Glutamatergic neuron (in vitro differentiated cells): ENCODE measurements at regions not wholly inside any gene's neighbourhood (a gene's known extent, or its start where the extent isn't known, plus 50 kb on each side); places are given as distances from the start of the nearest gene placed in this dataset.
"Not testable (repeated sequence)": the region's sequence is repeated elsewhere in the genome, so short reads cannot be mapped to it uniquely, and the experiment has no call there.

Experiments
- DNase-seq: peaks from one replicate; pipeline ENCODE4 v3.0.0; 2022
- H3K27ac Mint-ChIP-seq: one replicate; pipeline ENCODE4 v1.8.0; 2020; ENCODE audit warnings: mild to moderate bottlenecking, mixed read lengths, inconsistent platforms; ENCODE audit not compliant: unreplicated experiment
- H3K27me3 Mint-ChIP-seq: one replicate; pipeline ENCODE4 v1.8.0; 2020; ENCODE audit warnings: mild to moderate bottlenecking, moderate library complexity, mixed read lengths, inconsistent platforms; ENCODE audit not compliant: unreplicated experiment
- H3K36me3 Mint-ChIP-seq: one replicate; pipeline ENCODE4 v1.8.0; 2020; ENCODE audit warnings: mild to moderate bottlenecking, mixed read lengths, inconsistent platforms; ENCODE audit not compliant: unreplicated experiment
- H3K4me1 Mint-ChIP-seq: one replicate; pipeline ENCODE4 v1.8.0; 2020; ENCODE audit warnings: mild to moderate bottlenecking, low read depth, mixed read lengths, inconsistent platforms; ENCODE audit not compliant: unreplicated experiment
- H3K4me3 Mint-ChIP-seq: one replicate; pipeline ENCODE4 v1.8.0; 2020; ENCODE audit warnings: mild to moderate bottlenecking, mixed read lengths, inconsistent platforms; ENCODE audit not compliant: unreplicated experiment
- H3K9me3 Mint-ChIP-seq: one replicate; pipeline ENCODE4 v1.8.0; 2020; ENCODE audit warnings: mild to moderate bottlenecking, moderate library complexity, mixed read lengths, inconsistent platforms; ENCODE audit not compliant: unreplicated experiment

DNA sequence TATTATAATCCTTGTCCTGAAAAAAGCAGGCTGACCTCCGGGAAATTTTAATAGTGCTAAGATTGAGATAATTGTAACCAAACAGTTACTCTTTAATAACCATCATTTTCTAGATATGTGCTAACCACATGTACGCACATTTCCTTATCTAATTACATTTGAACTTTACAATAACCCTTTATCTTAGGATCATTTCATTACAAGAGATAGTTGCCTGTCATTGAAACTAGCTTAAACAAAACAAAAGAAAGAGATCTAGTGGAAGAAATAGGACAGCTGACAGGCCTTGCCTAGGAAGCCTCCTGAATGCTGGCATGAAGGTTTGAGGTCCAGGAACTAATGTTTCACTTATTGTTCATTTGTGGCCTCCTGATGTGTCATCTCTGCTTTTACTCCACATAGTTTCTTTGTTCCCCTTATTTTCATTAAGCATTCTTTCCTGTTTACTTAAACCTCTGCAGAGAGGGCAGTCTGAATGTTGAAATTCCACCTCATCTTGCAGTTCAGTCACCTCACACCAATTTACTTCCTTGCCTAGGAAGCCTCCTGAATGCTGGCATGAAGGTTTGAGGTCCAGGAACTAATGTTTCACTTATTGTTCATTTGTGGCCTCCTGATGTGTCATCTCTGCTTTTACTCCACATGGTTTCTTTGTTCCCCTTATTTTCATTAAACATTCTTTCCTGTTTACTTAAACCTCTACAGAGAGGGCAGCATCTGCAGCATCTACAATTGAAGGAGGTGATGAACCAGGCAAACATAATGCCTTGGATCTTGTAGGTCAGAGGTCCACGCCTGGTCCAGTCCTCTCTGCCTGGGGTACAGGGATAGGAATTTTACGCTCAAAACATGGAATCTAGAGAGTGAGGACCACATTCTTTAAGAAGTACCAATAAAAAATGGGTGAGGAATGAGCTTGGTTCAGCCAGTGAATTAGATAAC lies 247.5 kb downstream of the SPATA31A6 start:
- H3K36me3 Mint-ChIP-seq, H3K4me3 Mint-ChIP-seq, H3K27ac Mint-ChIP-seq, H3K9me3 Mint-ChIP-seq, H3K27me3 Mint-ChIP-seq, DNase-seq, H3K4me1 Mint-ChIP-seq: not testable (repeated sequence)

- not testable (repeated sequence) for H3K27ac Mint-ChIP-seq, H3K36me3 Mint-ChIP-seq, H3K4me3 Mint-ChIP-seq, H3K4me1 Mint-ChIP-seq, H3K9me3 Mint-ChIP-seq, DNase-seq, H3K27me3 Mint-ChIP-seq
Measured at GRCh38 chr9:42431616-42432010, 248.2 kb downstream of the SPATA31A6 start.

GRCh38 chr9:42434844-42435714 lies 251.6 kb downstream of the SPATA31A6 start:
- H3K36me3 Mint-ChIP-seq, H3K4me3 Mint-ChIP-seq: not testable (repeated sequence)

DNA sequence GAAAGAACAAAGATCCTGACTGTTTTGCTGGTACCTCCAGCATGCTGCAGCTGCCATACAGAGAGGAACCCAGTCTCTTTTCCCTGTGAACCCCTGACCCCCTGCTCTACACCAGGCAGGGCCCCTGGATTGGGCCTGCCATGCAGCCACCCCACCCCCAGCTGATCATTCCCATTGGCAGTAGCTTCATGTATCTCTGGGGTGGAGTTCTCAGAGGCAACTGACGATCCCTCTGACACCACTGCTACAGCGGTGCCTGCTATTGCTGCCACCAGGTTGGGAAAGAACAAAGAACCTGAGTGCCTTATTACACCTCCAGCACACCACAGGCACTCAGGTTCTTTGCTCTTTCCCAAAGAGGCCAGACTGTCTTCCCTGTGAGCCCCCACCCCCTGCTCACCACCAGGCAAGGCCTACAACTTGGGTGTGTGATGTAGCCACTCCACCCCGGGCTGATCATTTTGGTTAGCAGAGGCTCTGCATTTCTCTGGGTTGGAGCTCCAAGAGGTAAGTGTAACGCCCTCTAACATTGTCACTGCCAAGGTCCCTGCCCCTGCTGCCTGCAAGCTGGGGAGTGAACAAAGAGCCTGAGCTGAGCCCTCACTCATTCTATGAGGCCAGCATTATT lies 252.4 kb downstream of the SPATA31A6 start:
- H3K36me3 Mint-ChIP-seq, DNase-seq, H3K4me1 Mint-ChIP-seq, H3K4me3 Mint-ChIP-seq, H3K9me3 Mint-ChIP-seq, H3K27me3 Mint-ChIP-seq: not testable (repeated sequence)
- H3K27ac Mint-ChIP-seq: peak overlapping the region; percentile 73

More at GRCh38 chr9:42434844-42435714, 251.6 kb downstream of the SPATA31A6 start:
- peak; percentile 21 for DNase-seq
- H3K27ac Mint-ChIP-seq: peak overlapping the region; percentile 73
- H3K27me3 Mint-ChIP-seq, H3K9me3 Mint-ChIP-seq, H3K4me1 Mint-ChIP-seq: not testable (repeated sequence)

DNA sequence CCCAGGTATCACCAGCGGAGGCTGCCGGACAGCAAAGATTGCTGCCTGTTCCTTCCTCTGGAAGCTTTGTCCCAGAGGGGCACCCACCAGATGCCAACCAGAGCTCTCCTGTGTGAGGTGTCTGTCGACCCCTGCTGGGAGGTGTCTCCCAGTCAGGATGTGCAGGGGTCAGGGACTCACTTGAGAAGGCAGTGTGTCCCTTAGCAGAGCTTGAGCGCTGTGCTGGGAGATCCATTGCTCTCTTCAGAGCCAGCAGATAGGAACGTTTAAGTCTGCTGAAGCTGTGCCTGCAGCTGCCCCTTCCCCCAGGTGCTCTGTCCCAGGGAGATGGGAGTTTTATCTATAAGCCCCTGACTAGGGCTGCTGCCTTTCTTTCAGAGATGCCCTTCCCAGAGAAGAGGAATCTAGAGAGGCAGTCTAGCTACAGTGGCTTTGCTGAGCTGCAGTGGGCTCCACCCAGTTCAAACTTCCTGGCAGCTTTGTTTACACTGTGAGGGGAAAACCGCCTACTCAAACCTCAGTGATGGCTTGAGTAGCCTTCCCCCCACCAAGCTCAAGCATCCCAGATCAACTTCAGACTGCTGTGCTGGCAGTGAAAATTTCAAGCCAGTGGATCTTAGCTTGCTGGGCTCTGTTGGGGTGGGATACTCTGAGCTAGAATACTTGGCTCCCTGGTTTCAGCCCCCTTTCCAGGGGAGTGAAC lies 253.7 kb downstream of the SPATA31A6 start:
- not testable (repeated sequence) for H3K27me3 Mint-ChIP-seq, DNase-seq

DNA sequence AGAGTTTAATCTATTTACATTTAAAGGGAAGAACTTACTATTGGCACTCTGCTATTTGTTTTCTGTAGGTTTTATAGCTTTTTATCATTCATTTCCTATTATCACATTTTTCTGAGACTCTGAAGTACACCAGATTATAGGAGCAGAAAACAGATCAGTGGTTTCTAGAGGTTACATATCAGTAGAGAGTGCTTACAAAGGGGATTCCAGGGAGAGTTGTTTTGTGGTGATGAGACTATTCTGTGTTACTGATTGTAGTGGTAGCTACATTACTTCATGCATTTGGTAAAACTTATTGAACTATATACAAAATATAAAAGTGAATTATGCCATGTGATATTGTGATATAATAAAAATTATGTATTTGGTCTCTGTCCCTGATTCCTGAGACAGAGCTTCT lies 259.2 kb downstream of the SPATA31A6 start:
- H3K27me3 Mint-ChIP-seq, DNase-seq, H3K4me3 Mint-ChIP-seq: not testable (repeated sequence)

More for the DNA sequence above, 253.7 kb downstream of the SPATA31A6 start:
- not testable (repeated sequence) for H3K9me3 Mint-ChIP-seq, H3K4me3 Mint-ChIP-seq, H3K36me3 Mint-ChIP-seq, H3K4me1 Mint-ChIP-seq, H3K27ac Mint-ChIP-seq

GRCh38 chr9:42443414-42443813 lies 260.0 kb downstream of the SPATA31A6 start:
- H3K36me3 Mint-ChIP-seq, H3K4me1 Mint-ChIP-seq, DNase-seq, H3K4me3 Mint-ChIP-seq, H3K9me3 Mint-ChIP-seq, H3K27ac Mint-ChIP-seq, H3K27me3 Mint-ChIP-seq: not testable (repeated sequence)

More for the DNA sequence above, 259.2 kb downstream of the SPATA31A6 start:
- not testable (repeated sequence) for H3K36me3 Mint-ChIP-seq, H3K4me1 Mint-ChIP-seq, H3K27ac Mint-ChIP-seq, H3K9me3 Mint-ChIP-seq

DNA sequence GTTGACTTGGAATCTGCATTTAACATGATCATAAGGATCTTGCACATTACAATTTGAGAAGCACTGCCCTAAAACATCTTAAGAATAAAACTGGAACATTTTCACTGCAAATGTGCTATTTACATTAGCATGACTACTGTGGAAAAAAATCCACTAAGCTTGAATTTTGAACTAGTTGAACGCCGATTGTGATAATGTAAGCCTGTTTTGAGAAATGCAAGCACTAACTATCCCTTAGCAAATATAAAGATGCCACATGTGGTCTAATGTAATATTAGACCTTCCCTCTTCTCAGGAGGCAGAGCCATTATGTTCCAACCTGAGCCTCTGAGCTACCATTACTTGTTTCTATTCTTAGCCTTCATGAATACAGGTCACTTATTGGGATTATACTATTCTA lies 278.0 kb downstream of the SPATA31A6 start:
- not testable (repeated sequence) for H3K27me3 Mint-ChIP-seq, H3K36me3 Mint-ChIP-seq, H3K9me3 Mint-ChIP-seq, H3K27ac Mint-ChIP-seq, DNase-seq, H3K4me1 Mint-ChIP-seq, H3K4me3 Mint-ChIP-seq

GRCh38 chr9:42461863-42462262 lies 278.4 kb downstream of the SPATA31A6 start:
- H3K9me3 Mint-ChIP-seq, H3K4me3 Mint-ChIP-seq, DNase-seq, H3K36me3 Mint-ChIP-seq, H3K4me1 Mint-ChIP-seq, H3K27ac Mint-ChIP-seq, H3K27me3 Mint-ChIP-seq: not testable (repeated sequence)

DNA sequence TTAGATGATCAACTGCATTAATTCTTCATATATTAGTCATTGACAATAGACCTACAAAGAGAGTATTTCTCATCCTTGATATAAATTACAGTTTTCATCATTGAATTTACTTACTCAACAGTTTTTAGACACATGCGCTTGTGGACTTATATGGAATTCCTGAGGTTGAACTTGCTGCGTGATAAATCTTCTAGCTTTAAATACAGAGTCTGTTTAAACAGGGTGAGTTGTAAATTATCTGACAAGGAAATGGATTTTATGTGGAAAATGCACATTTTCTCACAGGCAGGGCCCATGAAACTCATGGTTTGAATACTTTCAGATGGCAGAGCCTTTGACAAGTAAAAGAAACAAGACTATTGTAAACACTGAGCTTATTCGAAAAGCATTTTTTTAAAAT lies 280.5 kb downstream of the SPATA31A6 start:
- not testable (repeated sequence) for H3K9me3 Mint-ChIP-seq, H3K27me3 Mint-ChIP-seq, H3K4me3 Mint-ChIP-seq, H3K36me3 Mint-ChIP-seq, H3K4me1 Mint-ChIP-seq, H3K27ac Mint-ChIP-seq, DNase-seq

GRCh38 chr9:42470577-42470976 lies 287.1 kb downstream of the SPATA31A6 start:
- not testable (repeated sequence) for H3K27ac Mint-ChIP-seq, H3K9me3 Mint-ChIP-seq, H3K4me1 Mint-ChIP-seq, H3K4me3 Mint-ChIP-seq, H3K27me3 Mint-ChIP-seq, H3K36me3 Mint-ChIP-seq
- DNase-seq: peak; percentile 23
